Embryonic facial prominence (tissue), 1 donor: ENCODE measurements at regions not wholly inside any gene's neighbourhood (a gene's known extent, or its start where the extent isn't known, plus 50 kb on each side); places are given as distances from the start of the nearest gene placed in this dataset.
A peak's percentile ranks its signal among the peaks of the same experiment; 100 is the strongest.
"Not testable (repeated sequence)": the region's sequence is repeated elsewhere in the genome, so short reads cannot be mapped to it uniquely, and the experiment has no call there.

ENCODE experiments used
- DNase-seq: peaks from one replicate; pipeline ENCODE4 v3.0.0-alpha.2; 2016; ENCODE audit errors: extremely low spot score

DNA sequence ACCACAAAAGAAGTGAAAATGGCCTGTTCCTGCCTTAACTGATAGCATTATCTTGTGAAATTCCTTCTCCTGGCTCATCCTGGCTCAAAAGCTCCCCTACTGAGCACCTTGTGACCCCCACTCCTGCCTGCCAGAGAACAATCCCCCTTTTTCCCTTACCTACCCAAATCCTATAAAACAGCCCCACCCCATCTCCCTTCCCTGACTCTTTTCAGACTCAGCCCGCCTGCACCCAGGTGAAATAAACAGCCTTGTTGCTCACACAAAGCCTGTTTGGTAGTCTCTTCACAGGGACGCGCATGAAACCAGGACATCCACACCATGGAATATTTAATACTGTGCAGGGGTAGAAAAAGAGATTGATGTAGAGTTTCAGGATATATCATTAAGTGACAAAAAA, 1677.0 kb downstream of the C4orf33 start:
- not testable (repeated sequence) for DNase-seq

DNA sequence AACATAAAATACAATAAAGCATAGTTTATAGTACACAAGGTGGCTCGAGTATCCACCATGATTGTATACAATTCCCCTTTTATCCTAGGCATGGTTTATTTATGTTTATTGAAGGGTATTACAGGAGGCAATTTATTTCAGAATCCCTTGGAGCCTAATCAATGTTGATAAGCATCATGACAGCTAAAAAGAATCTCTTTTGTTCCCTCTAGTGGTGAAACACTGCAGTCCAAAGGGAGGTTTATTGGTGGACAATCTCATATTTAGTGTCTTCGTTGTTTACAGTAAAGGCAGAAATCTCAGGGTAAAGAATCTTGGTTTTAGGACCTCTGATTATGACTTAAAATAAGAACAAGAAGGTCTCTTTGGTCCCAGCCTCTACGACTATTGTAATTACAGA, 1712.5 kb downstream of the C4orf33 start:
- DNase-seq, result no peak

DNA sequence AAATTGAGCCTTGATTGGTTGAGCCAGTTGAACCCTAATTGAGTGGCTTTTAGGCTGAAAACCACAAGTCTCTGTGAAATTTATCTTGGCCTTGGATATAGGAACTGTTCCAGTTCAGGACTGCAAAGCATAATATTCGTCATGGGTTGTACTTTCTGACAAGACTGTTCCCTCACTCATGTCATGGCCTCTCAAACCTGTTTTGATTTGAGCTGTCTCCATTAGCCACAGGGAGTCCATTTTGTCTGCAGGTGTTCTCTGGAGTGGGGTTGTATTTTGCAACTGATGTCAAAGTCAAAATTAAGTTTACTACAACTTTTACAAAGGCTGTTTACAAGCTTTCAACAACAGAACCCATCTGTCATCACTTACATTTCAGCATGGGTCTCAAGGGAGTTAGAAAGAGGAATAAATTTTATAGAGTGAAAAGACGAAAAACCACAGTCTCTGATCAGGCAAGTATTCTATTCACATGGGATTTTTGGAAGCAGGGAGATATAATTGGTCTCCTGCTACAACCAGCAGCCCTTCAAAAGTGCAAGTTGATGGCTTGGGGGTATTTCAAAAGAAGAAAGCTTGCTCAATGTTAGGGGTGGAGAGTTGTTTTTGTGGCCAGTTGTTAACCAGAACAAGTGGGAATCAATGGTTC, 1716.3 kb downstream of the C4orf33 start:
- peak; percentile 9 for DNase-seq

DNA sequence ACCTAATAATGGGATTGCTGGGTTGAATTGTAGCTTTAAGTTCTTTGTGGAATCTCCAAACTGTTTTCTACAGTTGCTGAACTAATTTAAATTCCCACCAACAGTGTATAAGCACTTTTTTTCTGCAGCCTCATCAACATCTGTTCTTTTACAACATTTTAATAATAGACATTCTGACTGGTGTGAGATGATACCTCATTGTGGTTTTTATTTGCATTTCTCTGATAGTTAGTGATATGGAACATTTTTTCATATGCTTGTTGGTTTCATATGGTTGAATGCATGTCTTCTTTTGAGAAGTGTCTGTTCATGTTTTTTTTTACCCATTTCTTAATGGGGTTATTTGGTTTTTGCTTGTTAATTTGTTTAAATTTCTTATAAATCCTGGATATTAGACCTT, 1718.9 kb downstream of the C4orf33 start:
- no peak for DNase-seq

DNA sequence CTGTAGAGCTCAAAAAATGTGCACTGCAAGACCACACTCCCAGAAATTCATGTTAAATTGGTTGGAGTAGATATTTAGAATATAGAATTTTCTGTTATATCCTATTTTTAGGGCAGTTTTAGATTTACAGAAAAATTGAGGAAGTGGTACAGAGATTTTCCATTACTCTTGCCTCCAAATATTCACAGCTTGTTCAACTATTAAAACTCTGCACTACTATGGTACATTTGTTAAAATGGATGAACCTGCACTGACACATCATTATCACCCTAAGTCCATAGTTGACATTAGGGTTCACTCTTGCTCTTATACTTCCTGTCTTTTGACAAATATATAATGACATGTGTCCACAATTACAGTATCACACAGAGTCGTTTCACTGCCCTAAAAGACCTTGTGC, 1724.5 kb downstream of the C4orf33 start:
- no peak for DNase-seq

DNA sequence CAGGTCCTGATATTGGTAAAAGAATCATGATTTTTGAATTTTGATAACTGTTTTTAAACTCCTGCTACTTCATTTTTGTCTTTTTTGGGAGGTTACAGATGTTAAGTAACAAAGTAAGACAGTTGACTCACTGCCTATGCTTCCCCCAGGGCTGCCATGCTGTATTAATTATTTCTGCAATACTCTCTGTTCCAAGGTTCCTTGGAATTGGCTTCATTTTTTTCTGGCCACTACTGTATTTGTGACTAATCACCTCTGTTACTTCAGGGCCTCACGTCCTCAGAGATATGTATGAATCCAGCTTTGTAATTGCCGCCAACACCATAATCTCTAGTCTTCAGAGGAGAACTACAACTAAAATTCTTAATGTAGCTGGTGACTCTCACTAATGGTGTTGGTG, 1729.3 kb downstream of the C4orf33 start:
- DNase-seq, result no peak

DNA sequence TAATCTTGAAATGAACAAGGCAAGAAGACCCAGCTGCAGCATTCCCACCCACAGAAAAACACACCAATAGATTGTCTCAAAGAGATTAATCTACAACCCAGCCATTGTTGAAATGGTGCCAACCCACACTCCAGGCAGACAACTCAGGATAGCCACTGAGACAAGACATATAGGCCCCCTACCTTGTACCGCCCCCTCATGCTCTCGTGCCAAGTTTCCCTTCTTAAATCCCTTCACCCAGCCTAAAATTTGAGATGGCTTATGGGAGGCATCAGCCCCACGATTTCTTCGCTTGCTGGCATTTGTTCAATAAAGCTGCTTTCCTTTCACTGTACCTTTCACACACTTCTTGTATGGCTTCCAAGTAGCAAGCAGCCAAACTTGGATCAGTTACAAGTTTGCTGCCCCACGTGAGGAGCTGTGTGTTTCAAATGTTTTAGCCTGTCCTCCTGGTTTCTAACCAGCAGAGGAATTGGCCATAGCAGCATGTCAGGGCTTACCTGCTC, 1754.1 kb downstream of the C4orf33 start:
- peak; percentile 12 for DNase-seq

DNA sequence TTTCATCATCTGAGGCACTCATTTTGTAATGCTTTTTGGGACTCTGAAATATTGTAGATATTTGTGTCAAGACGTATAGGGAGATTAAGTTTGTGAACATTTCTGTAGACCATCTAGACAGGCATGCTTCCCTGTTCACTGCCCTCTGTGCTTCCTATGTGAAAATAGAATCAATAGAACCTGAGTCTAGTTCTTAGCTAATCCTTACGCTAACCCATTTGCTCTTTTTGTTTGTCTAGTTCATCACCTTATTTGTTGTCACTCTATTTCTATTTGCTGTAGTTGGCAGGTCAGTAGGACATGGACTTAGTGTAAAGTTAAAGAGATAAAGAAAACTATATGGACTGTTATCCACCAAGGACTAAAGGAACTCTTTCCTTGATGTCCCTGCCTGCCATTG, 1755.2 kb downstream of the C4orf33 start:
- DNase-seq, result no peak

DNA sequence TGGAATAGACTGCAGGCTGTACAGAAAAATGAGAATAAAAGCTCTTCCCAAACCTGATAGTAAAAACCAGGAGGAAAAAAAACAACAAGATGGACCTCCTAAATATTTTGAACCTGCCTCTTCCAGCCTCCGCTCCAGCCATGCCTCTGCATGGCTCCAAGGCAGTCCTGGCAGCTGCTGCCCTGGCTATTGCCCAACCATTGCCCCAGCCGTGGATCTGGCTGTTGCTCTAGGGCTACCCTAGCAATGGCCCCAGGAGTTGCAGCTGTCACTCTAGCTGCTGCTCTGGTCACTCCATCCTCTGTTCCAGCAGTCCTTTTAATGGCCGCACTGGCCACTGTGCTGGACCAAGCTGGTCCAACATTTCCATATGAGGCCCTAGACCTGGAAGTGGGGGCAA, 1756.0 kb downstream of the C4orf33 start:
- no peak for DNase-seq

DNA sequence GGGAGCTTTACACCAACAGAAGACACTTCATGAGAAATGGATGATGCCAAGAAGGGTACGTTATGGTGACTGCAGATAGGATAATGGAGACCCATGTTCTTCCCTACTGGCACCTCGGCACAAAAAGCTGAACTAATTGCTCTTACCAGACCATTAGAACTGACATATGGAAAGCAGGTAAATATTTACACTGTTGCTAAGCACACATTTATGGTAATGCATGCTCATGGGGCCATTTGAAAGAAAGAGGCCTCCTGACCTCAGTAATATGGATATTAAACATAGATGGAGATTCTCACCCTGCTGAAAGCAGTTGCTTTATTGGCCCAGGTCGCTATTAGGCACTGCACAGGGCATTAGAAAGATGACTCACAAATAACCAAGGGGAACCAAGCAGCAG, 1759.6 kb downstream of the C4orf33 start:
- DNase-seq, result no peak

DNA sequence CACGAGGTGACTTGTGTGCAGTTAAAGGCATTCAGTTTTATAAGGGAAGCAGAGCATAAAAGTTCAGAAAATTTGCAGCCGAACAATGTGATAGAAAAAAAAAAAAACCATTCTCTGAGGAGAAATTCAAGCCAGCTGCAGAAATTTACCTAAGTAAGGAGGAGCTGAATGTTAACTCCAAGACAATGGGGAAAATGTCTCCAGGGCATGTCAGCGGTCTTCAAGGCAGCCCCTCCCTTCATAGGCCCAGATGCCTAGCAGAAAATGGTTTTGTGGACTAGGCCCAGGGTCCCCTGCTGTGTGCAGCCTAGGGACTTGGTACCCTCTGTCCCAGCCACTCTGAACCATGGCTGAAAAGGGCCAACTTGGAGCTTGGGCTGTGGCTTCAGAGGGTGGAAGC, 1764.0 kb downstream of the C4orf33 start:
- DNase-seq, result no peak

DNA sequence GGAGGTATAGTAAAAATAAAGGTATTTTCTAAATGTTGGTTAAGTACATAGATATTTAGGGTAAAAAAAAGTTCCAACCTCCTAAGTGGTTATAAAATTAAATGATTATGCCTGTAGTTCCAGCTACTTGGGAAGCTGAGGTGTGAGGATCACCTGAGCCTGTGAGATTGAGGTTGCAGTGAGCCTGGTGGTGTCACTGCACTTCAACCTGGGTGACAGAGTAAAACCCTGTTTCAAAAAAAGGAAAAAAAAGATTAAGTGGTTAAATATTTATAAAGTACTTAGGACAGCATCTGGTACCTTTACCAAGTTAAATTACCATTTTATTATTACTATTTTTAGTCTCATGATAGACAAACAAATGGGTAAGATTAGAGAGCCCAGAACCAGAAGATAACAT, 1801.0 kb downstream of the C4orf33 start:
- no peak for DNase-seq

DNA sequence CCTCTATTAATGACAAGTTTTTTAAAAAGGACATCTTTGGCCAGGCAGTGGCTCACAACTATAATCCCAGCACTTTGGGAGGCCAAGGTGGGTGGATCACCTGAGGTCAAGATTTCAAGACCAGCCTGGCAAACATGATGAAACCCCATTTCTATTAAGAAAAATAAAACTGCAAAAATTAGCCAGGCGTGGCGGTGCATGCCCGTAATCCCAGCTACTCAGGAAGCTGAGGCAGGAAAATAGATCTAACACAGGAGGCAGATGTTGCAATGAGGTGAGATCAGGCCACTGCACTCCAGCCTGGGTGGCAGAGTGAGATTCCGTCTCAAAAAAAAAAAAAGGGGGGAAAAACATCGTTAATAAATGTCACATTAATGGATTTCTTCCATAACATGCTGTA, 1805.4 kb downstream of the C4orf33 start:
- no peak for DNase-seq

DNA sequence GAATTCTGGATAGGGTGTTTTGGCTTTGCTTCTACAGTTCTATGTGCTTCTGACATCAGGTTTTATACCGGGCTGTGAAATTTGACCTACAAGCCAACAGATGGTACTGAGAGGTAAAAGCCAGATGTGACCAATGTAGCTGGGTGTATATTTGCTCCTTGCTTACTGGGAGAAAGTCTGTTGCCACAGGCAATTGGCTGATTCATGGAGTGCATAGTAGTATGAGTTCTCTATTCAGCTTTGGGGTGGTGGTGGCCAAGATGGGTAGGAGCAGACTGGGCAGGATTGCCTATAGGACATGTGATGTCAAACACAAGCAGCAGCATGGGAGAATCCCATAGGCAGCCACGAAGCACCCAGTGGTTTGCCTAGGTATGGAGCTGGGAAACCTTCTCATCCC, 1827.0 kb downstream of the C4orf33 start:
- DNase-seq, result no peak

DNA sequence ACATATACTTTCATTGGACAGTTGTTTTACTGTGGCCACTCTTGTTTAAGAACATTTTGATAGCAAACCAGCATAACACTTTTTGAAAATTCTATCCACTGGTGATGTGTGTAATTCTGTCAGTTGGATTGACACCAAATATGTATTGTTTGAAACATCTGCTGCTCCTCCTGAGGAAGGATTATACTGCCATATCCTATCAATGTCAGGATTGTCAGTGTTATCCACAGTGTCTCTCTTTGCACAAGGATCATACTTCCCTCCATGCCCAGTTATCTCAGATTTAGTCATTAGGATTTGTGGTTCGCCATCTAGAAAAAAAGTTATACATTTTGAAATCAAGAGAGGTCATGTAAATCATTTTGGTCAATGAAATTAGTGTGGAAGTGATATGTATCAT, 1859.6 kb downstream of the C4orf33 start:
- DNase-seq, result no peak

DNA sequence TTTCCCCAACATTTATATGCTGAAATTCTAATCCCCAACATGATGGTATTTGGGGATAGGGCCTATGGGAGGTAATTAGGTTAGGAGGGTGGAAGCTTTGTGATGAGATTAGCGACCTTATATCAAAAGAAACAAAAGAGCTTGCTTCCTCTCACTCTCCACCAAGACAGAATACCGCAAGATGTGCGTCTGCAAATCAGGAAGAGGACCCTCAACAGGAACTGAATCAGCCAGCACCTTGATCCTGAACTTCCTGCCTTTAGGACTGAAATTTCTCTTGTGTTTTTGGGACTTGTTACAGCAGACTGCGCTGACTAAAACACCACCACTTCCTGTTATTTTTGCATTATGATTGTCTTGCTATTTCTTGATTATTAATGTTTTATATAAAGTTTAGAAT, 1889.4 kb downstream of the C4orf33 start:
- DNase-seq, result no peak

DNA sequence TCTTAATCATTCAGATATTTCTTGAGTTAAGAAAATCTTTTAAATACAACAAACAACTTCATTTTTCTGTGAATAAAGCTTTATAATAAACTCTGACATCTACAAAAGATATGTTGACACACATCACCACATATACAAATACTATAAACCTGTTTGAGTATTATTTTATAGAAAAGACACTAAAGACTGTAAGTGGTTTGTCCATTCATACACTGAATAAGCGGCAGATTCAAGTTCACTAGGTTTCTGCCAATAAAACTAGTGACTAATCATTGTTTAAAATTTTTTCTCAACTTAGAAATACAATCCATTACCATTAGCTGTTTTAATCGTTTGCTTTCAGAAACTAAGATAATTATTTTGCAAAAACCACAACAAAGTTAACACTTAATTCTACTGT, 1900.0 kb downstream of the C4orf33 start:
- no peak for DNase-seq

DNA sequence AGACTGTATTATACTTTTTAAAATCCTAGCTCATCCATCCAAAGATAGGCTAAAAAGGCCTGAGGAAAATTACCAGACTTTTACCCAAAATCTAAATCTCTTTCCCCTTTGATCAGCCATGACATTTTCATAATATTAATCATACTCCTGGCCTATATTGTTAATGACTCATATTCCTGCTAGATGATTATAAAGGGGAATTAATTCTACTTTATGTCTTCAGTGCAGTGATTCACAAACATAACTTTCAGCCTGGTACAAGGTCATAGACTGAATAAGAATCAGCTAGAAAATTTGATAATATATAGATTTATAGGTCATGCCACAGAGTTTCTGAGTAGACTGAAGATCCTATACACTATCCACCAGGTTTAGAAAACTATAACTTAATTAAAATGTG, 1905.4 kb downstream of the C4orf33 start:
- no peak for DNase-seq

DNA sequence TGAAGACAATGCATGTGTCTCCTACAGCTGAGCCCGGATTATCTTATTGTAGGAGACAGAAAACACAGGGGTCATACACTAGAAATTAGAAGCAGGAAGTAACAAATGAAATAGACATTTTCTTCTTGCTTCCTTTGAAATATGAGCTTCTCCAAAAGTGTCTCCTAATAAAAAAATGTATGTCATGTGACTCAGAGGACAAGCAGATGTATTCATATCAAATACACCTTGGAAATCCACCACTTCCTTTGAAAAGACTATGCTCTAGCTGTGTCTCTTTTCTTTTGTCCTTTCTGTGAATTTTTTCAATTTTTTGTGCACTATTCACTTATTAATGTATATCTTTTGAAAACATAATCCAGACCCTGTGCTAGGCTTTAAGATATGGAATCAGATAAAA, 1906.2 kb downstream of the C4orf33 start:
- DNase-seq, result no peak

DNA sequence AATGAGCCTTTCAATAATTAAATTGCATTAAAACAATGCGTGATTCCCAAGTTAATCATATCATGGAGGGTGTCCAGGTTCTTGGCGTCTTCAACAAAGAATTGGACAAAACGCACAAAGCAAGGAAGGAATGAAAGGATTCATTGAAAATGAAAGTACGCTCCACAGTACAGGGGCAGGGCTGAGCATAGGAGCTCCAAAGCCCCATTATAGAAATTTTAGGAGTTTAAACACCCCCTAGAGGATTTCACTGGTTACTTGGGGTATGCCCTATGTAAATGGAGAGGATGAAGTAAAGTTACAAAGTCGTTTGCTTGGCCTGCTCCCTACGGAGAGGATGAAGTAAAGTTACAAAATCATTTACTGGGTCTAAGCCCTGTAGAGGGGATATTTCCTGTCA, 1910.4 kb downstream of the C4orf33 start:
- DNase-seq, result no peak

DNA sequence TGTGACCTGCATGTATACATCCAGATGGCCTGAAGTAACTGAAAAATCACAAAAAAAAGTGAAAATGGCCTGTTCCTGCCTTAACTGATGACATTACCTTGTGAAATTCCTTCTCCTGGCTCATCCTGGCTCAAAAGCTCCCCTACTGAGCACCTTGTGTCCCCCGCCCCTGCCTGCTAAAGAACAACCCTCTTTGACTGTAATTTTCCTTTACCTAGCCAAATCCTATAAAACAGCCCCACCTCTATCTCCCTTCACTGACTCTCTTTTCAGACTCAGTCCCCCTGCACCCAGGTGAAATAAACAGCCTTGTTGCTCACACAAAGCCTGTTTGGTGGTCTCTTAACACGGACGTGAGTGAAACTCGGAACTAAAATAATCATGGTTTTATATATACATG, 1916.0 kb downstream of the C4orf33 start:
- not testable (repeated sequence) for DNase-seq

DNA sequence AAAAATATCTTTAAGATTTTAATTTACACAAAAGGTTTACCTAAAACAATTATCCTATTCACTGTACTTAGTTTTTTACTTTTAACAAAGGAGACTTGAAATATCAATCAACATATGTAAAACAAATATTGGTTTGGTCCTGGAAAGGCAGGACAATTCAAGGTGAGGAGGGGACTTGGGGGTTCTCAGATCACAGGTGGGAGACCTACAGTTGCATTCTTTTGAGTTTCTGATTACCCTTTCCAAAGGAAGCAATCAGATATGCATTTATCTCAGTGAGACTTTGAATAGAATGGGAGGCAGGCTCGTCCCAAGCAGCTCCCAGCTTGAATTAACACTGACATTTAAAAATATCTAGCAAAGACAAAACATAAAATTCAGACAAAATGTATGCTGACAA, 1917.3 kb downstream of the C4orf33 start:
- no peak for DNase-seq

DNA sequence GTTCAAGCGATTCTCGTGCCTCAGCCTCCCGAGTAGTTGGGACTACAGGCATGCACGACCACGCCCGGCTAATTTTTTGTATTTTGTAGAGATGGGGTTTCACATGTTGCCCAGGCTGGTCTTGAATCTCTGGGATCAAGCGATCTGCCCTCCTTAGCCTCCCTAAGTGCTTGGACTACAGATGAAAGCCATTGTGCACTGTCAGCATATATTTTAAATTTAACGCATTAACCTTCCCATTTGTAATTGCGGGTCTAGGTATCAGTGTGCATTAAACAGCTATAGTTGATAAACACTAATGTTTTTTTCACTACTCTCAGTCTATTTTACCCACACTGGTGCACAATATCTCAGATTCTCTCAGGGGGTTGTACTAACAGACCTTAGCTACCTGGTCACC, 1930.8 kb downstream of the C4orf33 start:
- no peak for DNase-seq

DNA sequence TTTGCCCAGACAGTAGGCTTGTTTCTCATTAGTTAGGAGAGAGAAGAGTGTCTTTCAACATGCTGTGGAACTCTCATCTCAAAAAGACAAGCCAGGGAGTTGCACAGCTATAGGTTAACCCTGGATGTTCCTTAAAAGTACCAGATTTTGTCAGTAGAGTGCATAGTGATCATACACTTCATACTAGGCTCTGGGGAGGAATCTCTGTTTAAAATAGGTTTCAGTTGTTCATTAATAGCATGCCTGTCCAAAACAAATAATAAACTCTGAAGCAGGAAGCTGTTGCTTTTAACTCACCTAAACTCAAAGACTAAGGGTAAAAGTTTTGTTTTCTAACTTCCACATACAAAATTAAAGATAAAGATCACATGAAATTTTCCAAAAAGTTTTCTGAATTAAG, 1948.4 kb downstream of the C4orf33 start:
- no peak for DNase-seq
